Muscle layer of colon (tissue), 2 donors: ENCODE measurements at regions not wholly inside any gene's neighbourhood (a gene's known extent, or its start where the extent isn't known, plus 50 kb on each side); places are given as distances from the start of the nearest gene placed in this dataset.
A peak's percentile ranks its signal among the peaks of the same experiment; 100 is the strongest.

Experiments
- H3K27ac ChIP-seq: one replicate; pipeline ENCODE4 v1.7.0; 2013; ENCODE audit warnings: low read depth, mild to moderate bottlenecking, low read length, moderate library complexity
- H3K27me3 ChIP-seq, 2 donors: one replicate each; pipeline ENCODE4 v1.7.0; 2013; ENCODE audit warnings: low read length in 2 of 2, mild to moderate bottlenecking in 2 of 2; ENCODE audit not compliant: insufficient read depth in 2 of 2, control insufficient read depth in 1 of 2
- H3K36me3 ChIP-seq: one replicate; pipeline ENCODE4 v1.7.0; 2013; ENCODE audit warnings: mild to moderate bottlenecking, low read length; ENCODE audit not compliant: insufficient read depth
- H3K4me1 ChIP-seq: one replicate; pipeline ENCODE4 v1.7.0; 2013; ENCODE audit warnings: mild to moderate bottlenecking, low read length; ENCODE audit not compliant: insufficient read depth
- H3K4me3 ChIP-seq, 2 donors: one replicate each; pipeline ENCODE4 v1.7.0; 2013; ENCODE audit warnings: low read length in 2 of 2, low read depth in 1 of 2, mild to moderate bottlenecking in 1 of 2, moderate library complexity in 1 of 2
- H3K9ac ChIP-seq: one replicate; pipeline ENCODE4 v1.7.0; 2013; ENCODE audit warnings: low read length
- H3K9me3 ChIP-seq: one replicate; pipeline ENCODE4 v1.7.0; 2013; ENCODE audit warnings: mild to moderate bottlenecking, low read length
- donor health status: abdominal sarcoma.
- donor health status: Adenocarcinoma of cecum.

GRCh38 chr21:16046656-16047330, 317.0 kb downstream of the USP25 start:
- H3K27ac ChIP-seq = no peak overlapping the region
- H3K4me3 ChIP-seq = no peak overlapping the region
- no peaks in the 10 kb centered on the region for H3K36me3 ChIP-seq
- H3K9me3 ChIP-seq = no peaks in the 10 kb centered on the region
- no peaks in the 10 kb centered on the region for H3K4me1 ChIP-seq
- H3K9ac ChIP-seq = no peak overlapping the region
- H3K27me3 ChIP-seq = no peaks in the 10 kb centered on the region

GRCh38 chr21:16047904-16048303, 318.1 kb downstream of the USP25 start:
- no peaks in the 10 kb centered on the region for H3K9me3 ChIP-seq
- H3K27ac ChIP-seq = no peak overlapping the region
- no peak overlapping the region for H3K4me3 ChIP-seq
- no peaks in the 10 kb centered on the region for H3K27me3 ChIP-seq
- no peaks in the 10 kb centered on the region for H3K36me3 ChIP-seq
- H3K4me1 ChIP-seq = no peaks in the 10 kb centered on the region
- no peak overlapping the region for H3K9ac ChIP-seq

- no peaks in the 10 kb centered on the region for H3K27me3 ChIP-seq
- H3K4me3 ChIP-seq = no peak overlapping the region
- no peaks in the 10 kb centered on the region for H3K9me3 ChIP-seq
- no peaks in the 10 kb centered on the region for H3K36me3 ChIP-seq
- H3K4me1 ChIP-seq = no peaks in the 10 kb centered on the region
- no peak overlapping the region for H3K27ac ChIP-seq
- H3K9ac ChIP-seq = no peak overlapping the region
Measured at GRCh38 chr21:16055014-16055413, 325.2 kb downstream of the USP25 start.

GRCh38 chr21:16058896-16059295, 329.1 kb downstream of the USP25 start:
- Histone ChIP-seq H3K9ac (no peak overlapping the region), H3K27me3 (no peaks in the 10 kb centered on the region), H3K36me3 (no peaks in the 10 kb centered on the region), H3K27ac (no peak overlapping the region), H3K4me1 (no peaks in the 10 kb centered on the region), H3K9me3 (no peaks in the 10 kb centered on the region), H3K4me3 (no peak overlapping the region)

GRCh38 chr21:16059981-16060380, 330.2 kb downstream of the USP25 start:
- Histone ChIP-seq H3K27me3 (no peaks in the 10 kb centered on the region), H3K27ac (no peak overlapping the region), H3K4me3 (no peak overlapping the region), H3K9ac (no peak overlapping the region), H3K9me3 (no peaks in the 10 kb centered on the region), H3K36me3 (no peaks in the 10 kb centered on the region), H3K4me1 (no peaks in the 10 kb centered on the region)

GRCh38 chr21:16061194-16061593, 331.4 kb downstream of the USP25 start:
- no peaks in the 10 kb centered on the region for H3K27me3 ChIP-seq
- H3K27ac ChIP-seq = no peak overlapping the region
- H3K9ac ChIP-seq = no peak overlapping the region
- no peaks in the 10 kb centered on the region for H3K36me3 ChIP-seq
- no peaks in the 10 kb centered on the region for H3K4me1 ChIP-seq
- H3K4me3 ChIP-seq = no peak overlapping the region
- H3K9me3 ChIP-seq = no peaks in the 10 kb centered on the region

- no peak overlapping the region for H3K27ac ChIP-seq
- no peaks in the 10 kb centered on the region for H3K36me3 ChIP-seq
- no peaks in the 10 kb centered on the region for H3K27me3 ChIP-seq
- H3K9me3 ChIP-seq = no peaks in the 10 kb centered on the region
- no peak overlapping the region for H3K4me3 ChIP-seq
- H3K9ac ChIP-seq = no peak overlapping the region
- no peaks in the 10 kb centered on the region for H3K4me1 ChIP-seq
Measured at GRCh38 chr21:16069178-16070112, 339.7 kb downstream of the USP25 start.

GRCh38 chr21:16070207-16070651, 340.4 kb downstream of the USP25 start:
- Histone ChIP-seq H3K36me3 (no peaks in the 10 kb centered on the region), H3K27me3 (no peaks in the 10 kb centered on the region), H3K4me3 (peak overlapping the region in 1 of 2 donors; percentile 39), H3K9ac (no peak overlapping the region), H3K9me3 (no peaks in the 10 kb centered on the region), H3K4me1 (no peaks in the 10 kb centered on the region), H3K27ac (no peak overlapping the region)

- Histone ChIP-seq H3K4me1 (no peaks in the 10 kb centered on the region), H3K9ac (no peak overlapping the region), H3K36me3 (no peaks in the 10 kb centered on the region), H3K27me3 (no peaks in the 10 kb centered on the region), H3K4me3 (peak overlapping the region; percentile 39 to 49), H3K27ac (no peak overlapping the region), H3K9me3 (no peaks in the 10 kb centered on the region)
Measured at GRCh38 chr21:16071092-16071491, 341.3 kb downstream of the USP25 start.

GRCh38 chr21:16071761-16072160, 342.0 kb downstream of the USP25 start:
- H3K9me3 ChIP-seq = no peaks in the 10 kb centered on the region
- no peaks in the 10 kb centered on the region for H3K27me3 ChIP-seq
- no peaks in the 10 kb centered on the region for H3K4me1 ChIP-seq
- no peak overlapping the region for H3K4me3 ChIP-seq
- H3K36me3 ChIP-seq = no peaks in the 10 kb centered on the region
- H3K9ac ChIP-seq = no peak overlapping the region
- H3K27ac ChIP-seq = no peak overlapping the region

- no peak overlapping the region for H3K4me3 ChIP-seq
- H3K4me1 ChIP-seq = no peaks in the 10 kb centered on the region
- H3K36me3 ChIP-seq = no peaks in the 10 kb centered on the region
- no peak overlapping the region for H3K27ac ChIP-seq
- no peaks in the 10 kb centered on the region for H3K9me3 ChIP-seq
- H3K27me3 ChIP-seq = no peaks in the 10 kb centered on the region
- no peak overlapping the region for H3K9ac ChIP-seq
Measured at GRCh38 chr21:16072221-16072620, 342.4 kb downstream of the USP25 start.
